Epidermal melanocyte (primary cell): ENCODE measurements at regions not wholly inside any gene's neighbourhood (a gene's known extent, or its start where the extent isn't known, plus 50 kb on each side); places are given as distances from the start of the nearest gene placed in this dataset.

ENCODE experiments used
- DNase-seq: peaks from one replicate; pipeline ENCODE4 v3.0.0; 2011; ENCODE audit warnings: low spot score; ENCODE audit not compliant: insufficient read length

DNA sequence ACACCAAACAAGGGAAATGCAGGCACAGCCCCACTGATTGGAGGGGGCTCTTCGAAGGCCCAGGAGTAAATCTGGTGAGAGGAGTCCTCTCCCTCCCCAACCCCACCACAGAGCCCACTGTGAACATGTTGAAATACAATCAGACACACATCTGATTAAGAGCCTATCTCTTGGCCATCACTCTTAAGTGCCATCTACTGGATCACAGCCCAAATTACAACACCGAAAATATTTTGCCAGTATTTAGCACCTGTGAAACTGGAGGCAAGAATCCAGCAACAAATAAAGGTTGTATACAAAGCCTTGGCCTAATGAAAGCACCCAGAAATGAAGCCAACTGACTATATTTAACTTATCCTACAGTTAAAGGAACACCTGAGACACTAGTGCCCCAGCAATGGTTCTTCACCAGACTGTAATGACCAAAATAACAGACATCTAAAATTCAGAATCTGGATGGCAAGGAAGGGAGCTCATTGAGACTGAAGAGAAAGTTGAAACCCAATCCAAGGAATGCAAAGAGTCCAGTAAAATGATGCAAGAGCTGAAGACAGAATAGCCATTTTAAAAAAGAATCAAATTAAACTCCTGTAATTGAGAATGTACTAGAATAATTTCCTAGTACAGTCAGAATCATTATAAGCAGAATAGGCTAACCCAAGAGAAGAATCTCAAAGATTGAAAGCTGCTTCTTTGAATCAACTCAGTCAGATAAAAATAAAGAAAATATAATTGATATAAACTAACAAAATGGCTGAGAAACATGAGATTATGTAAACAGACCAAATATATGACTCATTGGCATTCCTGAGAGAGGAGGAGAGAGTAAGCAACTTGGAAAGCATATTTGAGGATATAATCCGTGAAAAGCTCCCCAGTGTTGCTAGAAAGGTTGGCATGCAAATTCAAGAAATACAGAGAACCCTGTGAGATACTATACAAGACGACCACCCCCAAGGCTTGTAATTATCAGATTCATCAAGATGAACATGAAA is 1117.0 kb downstream of the FLRT2 start:
- no peak for DNase-seq

DNA sequence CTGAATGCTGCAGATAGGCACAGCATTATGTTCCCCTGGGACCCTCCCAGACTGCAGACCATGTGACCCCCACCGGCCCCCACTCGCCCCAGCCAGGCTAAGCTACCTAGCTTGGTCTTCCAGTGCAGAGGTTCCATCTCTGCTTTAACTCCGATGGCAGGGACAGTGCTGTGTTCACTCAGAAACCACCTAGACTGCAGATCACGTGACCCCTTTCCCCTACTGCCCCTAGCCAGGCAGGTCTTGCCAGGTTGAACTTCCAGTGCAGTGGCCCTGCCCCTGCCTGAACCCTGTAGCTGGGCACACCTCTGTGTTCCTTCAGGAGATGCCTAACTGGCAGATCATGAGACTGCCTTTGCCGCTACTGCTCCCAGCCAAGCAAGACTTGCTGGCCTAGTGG is 1116.2 kb downstream of the FLRT2 start:
- no peak for DNase-seq

DNA sequence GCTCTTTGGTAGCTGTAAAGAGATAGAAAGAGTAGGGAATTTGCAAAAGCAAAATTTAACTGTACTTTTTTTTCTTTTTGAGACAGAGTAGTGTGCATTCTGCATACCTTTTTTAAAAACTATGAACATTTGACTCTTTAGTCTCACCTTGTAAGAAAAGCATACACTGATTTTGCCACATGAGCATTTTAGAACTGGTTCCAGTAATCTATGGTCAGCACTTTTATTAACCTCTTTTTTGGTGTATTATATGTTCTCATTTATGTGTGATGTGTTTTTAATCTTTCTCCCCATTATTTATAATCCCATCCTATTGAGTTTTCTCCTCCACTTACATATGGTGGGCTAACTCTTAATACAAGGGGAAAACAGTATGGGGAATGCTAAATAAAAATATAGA is 1111.4 kb downstream of the FLRT2 start:
- no peak for DNase-seq

DNA sequence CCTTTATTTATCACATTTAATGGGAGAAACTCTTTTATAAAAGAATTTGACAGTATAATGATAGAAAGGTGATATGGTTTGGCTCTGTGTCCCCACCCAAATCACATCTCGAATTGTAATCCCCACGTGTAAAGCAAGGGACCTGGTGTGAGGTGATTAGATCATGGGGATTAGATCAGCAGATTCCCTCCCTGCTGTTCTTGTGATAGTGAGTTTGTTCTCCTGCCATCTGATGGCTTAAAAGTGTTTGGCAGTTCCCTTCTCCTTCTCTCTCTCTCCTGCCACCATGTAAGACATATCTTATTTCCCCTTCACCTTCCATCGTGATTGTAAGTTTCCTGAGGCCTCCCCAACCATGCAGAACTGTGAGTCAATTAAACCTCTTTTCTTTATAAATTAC is 1110.3 kb downstream of the FLRT2 start:
- no peak for DNase-seq

DNA sequence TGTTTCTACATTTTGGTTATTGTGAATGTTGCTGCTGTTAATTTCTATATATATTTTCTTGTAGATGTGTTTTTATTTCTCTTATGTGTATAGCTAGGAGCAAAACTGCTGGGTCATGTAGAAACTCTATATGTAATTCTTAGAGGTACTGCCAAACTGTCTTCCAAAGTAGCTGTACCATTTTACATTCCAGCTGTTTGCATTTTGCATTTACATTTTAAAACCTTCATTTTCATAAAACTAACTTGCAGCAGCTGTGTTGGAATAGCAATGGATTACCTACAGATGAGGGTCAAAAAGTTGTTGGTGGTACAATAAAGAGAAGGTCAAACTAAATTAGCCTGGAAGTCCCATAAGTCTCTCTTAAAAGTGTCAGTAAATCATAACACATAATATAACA is 1109.7 kb downstream of the FLRT2 start:
- no peak for DNase-seq

DNA sequence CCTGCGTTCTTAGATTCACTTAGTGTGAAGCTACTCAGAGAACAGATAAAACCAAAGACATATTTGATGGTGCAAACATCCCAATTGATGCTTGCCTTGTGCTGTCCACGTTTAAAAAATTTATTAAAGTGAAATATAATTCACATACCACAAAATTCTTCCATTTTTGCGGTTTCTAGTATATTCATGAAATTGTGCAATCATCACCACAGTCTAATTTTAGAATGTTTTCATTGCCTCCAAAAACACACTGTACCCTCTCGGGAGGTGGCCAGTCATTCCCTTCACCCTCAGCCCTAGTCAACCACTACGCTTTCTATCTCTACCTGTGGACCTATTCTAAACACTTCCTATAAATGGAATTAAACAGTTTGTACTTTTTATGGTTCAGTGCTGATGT is 1109.2 kb downstream of the FLRT2 start:
- DNase-seq: no peak

DNA sequence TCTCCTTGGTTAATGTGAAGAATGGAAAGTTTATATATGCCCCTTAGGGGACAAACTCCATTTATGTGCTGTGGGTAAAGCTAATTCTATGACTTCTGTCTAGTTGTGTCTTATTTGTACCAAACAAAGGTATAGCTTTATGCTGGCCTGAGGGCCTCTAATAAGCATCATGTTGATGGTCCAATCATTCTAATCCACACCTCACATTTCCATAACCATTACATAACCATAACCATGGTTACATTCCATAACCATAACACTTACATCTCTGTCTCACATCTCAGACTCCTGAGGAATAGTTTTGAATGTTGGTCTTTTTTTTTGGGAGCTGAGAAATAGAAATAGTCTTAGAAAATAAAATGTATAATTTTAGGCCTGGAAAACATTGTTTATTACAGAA is 1097.1 kb downstream of the FLRT2 start:
- no peak for DNase-seq

DNA sequence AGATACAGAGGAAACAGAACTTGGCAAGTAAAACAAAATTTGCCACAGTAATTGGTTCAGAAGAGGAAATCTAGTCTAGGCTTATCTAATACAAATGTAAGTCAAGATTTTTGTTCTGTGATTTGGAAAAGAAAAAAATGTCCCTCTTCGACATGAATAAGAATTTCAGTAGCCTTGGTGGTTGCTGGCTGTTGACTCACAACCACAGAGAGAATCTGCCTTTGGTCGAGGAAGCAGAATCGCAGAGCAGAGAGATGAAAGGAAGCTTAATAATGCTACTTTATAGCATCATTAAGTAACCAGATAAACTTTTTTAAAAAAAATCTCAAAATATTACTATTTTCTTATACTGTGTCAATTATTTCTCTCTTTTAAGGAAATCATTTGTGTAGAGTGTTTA is 1096.6 kb downstream of the FLRT2 start:
- DNase-seq: no peak

DNA sequence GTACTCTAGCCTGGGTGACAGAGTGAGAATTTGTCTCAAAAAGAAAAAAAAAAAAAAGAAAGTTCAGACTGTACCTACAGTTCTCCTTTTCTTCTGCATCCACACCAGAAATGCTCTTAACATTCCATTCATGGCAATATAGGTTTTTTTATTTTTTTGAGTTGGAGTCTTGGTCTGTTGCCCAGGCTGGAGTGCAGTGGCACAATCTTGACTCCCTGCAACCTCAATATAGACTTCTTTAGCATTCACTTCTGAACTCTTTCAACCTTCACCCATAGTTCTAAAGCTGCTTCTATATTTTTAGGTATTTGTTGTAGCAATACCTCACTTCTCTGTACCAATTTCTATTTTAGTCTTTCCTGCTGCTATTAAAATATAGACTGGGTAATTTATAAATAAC is 1095.7 kb downstream of the FLRT2 start:
- no peak for DNase-seq

DNA sequence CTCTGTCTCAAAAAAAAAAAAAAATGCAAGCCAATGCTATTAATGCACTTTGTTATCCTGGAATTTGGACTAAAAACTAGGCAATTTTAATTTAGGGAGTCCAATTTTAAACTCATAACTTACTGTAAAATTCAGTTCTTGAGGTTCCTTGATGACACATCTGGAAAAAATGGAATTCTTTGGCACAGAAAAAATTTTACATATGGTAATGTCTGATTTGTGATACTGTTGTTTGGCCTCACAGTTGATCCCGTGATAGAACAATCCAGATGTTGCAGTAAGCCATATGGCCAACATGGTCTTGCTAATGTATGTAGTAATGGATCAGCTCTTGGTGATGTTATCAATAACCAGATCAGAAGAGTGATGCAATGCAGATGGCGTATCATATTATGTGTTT is 1089.8 kb downstream of the FLRT2 start:
- DNase-seq: no peak

DNA sequence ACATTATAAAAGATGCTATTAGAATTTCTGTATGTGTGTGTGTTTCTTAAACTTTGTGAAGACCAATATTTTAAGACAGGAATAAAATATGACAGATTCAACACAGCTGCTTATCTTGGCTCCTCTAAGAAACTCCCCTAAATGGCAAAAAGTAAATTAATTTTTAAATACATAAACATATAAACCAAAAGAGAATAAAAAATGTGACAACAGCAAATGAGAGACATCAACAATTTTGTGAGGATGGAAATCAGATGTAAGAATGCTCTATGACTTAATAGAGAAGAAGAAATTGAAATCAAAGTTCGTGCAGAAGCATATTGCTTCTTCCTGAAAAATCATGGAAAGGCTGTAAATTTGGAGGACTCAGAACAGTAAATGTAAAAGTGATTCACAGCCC is 1083.8 kb downstream of the FLRT2 start:
- no peak for DNase-seq

DNA sequence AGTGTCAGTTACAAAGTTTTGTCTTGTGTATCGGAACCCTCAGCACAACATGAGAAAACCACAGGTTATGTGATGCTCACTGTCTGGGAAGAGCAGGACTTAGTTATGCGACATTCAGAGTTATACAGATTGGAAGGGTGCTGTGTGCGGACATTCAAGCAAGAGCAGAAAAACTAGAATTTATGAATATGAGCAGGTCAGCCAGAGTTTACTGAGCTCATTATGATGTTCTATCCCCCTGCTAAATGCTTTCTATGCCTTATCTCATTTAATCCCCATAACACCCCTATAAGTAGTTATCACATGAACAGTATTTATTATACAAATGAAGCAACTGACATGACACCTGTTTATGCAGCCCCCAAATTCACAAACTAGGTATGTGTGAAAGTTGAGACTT is 1083.2 kb downstream of the FLRT2 start:
- DNase-seq: no peak

DNA sequence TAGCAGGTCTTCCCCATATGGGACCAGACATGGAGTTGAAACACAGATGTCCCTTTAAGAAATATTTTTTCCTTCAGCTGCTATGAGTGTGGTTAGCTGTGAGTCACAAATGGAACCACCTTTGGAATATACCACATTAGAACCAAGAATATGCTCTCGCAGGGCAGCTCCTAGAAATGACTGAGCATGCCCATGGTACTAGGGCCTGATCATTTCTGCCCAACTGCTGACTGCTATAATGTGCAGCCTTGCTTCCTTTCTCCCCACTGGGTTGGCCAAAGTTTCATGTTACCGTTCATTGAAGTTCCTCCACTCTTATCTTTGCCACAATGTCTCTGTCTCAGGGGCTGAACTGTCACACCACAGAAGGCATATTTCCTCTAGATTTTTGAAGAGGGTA is 1074.6 kb downstream of the FLRT2 start:
- no peak for DNase-seq

DNA sequence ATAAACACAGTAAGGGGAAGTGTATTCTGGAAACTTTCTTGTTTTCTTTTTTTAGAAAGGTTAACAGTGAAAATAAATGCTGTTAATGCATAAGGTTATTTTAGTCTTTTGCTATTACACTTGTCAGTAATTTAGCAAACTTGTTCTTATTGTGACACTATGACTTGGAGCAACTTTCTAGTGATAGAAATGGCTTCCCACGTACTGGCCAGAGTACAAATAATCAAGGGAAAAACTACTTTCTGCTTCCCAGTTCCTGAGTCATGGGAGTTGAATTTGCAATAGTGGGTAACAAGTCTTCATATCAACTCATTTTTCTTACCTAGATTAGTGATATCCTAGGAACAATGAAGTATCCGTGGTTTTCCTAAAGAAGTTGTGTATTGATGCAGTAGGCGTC is 1072.3 kb downstream of the FLRT2 start:
- DNase-seq: no peak

DNA sequence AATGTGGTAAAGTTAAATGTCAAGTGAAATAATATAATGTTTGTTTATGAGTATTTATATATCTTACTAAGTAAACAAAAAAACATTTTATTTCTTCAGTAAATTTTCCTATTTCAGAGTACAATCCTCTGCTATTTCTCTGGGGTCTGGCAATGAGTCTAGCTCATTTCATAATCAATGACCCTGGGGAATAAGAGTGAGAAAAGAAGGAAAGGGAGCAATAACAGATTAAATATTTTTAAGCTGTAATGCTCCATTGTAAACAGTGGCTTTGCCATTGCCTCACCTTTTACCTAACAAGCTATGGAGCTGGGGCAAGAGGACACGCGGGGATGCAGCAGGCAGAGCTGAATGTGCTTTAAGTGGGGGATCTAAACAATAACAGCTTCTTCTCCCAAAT is 1071.9 kb downstream of the FLRT2 start:
- DNase-seq: no peak

DNA sequence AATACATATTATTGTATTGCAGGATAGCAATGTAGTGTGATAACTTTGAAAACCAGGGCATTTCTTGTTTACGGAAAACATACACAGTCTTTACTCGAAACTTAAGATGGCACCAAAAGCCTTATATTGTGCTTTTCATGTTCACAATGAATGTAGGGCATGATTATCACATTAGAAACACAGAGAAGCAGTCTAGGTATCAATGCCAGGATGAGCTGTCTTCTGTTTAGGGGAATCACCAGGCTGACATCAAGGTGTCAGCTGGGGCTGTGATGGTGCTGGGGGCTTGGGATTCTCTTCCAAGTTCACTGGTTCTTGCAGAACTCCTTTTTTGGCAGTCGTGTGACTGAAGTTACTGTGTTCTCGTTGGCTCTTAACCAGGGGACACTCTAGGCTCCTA is 1067.3 kb downstream of the FLRT2 start:
- DNase-seq: no peak

DNA sequence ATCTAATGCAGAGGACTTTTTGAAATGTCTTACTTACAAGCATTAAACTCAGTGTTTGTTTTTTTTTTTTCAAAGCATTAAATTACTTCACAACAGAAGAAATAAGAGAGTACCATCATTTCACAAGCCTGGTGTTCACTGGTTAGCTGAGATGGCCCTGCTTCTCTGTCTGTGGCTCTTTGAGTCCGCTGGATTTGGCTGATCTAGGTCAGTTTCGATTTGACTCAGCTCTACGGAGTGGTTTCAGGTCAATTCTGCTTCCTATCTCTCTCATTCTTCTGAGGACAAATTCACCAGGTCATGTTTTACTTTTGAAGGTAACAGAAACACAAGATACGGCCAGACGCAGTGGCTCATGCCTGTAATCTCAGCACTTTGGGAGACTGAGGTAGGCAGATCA is 1066.1 kb downstream of the FLRT2 start:
- no peak for DNase-seq

DNA sequence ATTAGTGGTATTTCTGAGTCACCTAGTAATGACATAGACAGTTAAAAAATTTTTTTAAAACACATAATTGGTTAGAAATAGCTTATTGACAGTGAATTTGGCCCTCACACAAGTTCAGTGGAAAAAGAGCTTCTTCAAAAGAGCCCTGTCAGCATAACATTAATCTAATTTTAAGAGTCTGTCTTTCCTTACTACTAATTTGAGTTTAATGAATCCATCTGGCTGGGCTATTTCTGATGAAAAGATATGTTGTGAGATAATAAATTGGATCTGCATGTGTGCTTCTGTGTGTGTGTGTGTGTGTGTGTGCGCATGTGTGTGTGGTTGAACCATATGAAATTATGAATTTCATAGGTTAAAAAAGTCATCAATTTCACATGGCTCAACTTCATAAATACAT is 1045.2 kb downstream of the FLRT2 start:
- DNase-seq: no peak

DNA sequence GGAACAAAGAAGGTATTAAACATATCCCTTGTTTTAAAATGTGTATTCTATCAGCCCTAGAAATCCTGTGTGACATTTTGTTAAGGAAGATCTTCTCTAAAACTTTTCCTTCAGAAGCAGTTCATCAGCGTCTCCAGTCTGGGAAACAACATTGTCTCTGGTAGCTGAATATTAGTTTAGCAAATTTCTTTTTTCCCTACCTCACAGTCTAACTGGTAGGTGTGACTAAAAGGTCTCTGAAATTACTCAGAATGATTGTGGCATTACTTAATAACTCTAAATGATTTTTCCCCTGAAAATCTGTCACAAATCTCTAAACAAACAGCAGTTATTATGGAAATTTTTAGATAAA is 1044.8 kb downstream of the FLRT2 start:
- no peak for DNase-seq

DNA sequence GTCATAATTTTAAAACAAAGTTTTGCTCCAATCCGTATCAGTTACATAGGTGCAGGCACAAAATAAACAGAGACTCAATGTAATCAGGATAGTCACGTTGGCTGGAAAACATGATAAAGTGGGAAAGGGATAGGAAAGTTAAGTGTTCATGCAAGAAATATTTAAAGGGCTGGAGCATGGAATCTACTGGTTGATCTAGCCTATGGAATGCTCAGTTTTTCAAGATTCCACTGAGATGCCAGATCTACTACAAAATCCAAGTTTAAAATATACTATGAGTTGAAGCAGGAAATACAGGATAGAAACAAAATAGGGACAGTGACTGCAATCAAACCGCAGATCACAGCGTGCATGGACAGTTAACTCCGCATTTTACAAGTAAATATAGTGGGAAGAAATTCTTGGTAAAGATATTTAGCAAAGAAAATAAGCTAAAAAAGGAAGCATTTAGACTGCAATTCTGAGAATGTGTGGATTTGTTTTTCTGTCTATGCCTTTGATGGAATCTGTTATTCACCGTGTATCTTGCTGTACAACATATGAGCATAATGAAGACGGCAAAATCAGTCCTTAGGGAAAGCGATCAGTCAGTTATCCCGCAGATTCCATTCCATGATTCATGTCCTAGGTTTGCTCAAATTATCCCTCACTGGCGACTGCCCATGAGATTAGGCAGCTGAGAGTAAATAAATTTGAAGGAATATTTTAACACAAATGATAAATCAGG is 1044.3 kb downstream of the FLRT2 start:
- no peak for DNase-seq

DNA sequence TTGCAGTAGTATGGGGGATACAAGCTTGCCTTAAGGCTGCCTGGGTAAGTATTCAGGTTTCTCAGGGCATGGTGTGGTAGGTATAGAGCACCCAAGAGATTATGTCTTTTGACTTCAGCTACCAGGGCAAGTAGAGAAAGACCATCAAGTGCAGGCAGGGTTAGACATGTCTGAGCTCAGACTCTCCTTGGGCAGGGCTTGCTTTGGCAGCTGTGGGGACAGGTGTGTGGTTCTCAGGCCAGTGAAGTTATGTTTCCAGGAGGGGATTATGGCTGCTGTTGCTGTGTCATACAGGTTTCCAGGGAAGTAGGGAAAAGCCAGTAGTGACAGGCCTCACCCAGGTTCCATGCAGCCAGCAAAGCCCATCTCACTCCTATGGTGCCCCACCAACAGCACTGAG is 1040.4 kb downstream of the FLRT2 start:
- DNase-seq: no peak

DNA sequence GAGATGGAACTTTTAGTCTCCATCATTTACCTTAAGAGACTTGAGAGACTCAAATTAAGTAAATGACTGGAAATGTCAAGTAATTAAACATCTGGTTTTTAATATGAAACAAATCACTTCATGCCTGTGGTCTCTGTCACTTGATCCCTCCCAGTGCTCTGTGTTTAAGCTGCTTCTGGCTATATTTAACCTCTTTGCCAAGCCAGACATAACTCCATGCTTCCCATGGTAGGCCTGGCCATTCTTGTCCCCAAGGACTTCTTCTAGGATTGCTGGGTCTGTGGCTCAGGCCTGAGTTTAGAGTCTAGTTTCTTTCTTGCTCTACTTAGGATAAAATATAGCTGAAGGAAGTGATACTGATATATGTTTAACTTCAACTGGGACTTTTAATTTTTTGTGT is 1013.6 kb downstream of the FLRT2 start:
- no peak for DNase-seq

DNA sequence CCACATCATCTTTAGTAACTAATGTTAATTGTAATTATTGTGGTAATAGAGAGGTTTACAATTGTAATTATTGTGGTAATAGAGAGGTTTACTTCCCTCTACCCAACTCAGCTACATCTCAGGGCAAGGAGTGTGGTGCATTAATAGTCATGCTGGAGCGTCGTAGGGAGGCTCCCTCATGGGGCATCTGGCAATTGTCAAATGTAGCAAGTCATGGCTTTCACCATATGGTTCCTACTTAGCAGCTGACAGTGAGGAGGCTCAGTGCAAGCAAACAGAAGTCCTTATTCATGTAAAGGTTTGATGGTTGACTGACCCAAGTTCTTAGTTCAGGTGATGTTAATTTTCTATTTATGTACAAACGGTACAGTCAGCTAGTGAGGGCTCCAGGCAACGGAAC is 1012.0 kb downstream of the FLRT2 start:
- no peak for DNase-seq
